OCI-LY7 (cell line): ENCODE measurements at regions not wholly inside any gene's neighbourhood (a gene's known extent, or its start where the extent isn't known, plus 50 kb on each side); places are given as distances from the start of the nearest gene placed in this dataset.

Source experiments
- BruUV-seq: library from RNA; stranded (reverse); fragments of 400-500 nt; replicated peaks from 2 replicates; lab custom pipeline; 2021; lab: Mats Ljungman, UMichigan
- CTCF ChIA-PET: fragments of 300-600 bp; sonication (Branson Sonifier 250); formaldehyde crosslinking; loops from one replicate; lab custom pipeline; 2022; ENCODE audit warnings: antibody characterized with exemption; ENCODE audit not compliant: unreplicated experiment; lab: Charles Lee
- POLR2A ChIA-PET: fragments of 300-600 bp; sonication (Branson Sonifier 250); formaldehyde crosslinking; loops from one replicate; lab custom pipeline; 2022; ENCODE audit warnings: antibody characterized with exemption; lab: Charles Lee
- DNase-seq: peaks from one replicate; pipeline ENCODE4 v3.0.0-alpha.2; 2015; ENCODE audit warnings: low spot score
- H2AFZ ChIP-seq: fragments of 200-600 bp; sonication (generic), shearing (Covaris generic); 2 replicates; pipeline ENCODE4 v1.6.1; 2014; ENCODE audit warnings: mild to moderate bottlenecking, antibody characterized with exemption, low read length, moderate library complexity
- H3K27ac ChIP-seq: fragments of 200-600 bp; sonication (generic); 2 replicates; pipeline ENCODE4 v1.5.1; 2014; ENCODE audit warnings: mixed run types, low read depth, mild to moderate bottlenecking, moderate library complexity, low read length, inconsistent platforms; ENCODE audit not compliant: poor library complexity, severe bottlenecking
- H3K36me3 ChIP-seq: fragments of 200-600 bp; sonication (generic); 2 replicates; pipeline ENCODE4 v1.6.1; 2014; ENCODE audit warnings: mild to moderate bottlenecking, antibody characterized with exemption, low read length, moderate library complexity, mixed read lengths; ENCODE audit not compliant: insufficient read depth
- H3K4me1 ChIP-seq: fragments of 200-600 bp; sonication (generic); 2 replicates; pipeline ENCODE4 v1.5.1; 2014; ENCODE audit warnings: mild to moderate bottlenecking, low read length; ENCODE audit not compliant: insufficient read depth, poor library complexity, severe bottlenecking
- H3K4me2 ChIP-seq: fragments of 200-600 bp; sonication (generic); 2 replicates; pipeline ENCODE4 v1.6.1; 2014; ENCODE audit warnings: mild to moderate bottlenecking, low read length
- H3K4me3 ChIP-seq: fragments of 200-600 bp; sonication (generic); 2 replicates; pipeline ENCODE4 v1.5.1; 2014; ENCODE audit warnings: mild to moderate bottlenecking, low read depth, low read length; ENCODE audit not compliant: poor library complexity, severe bottlenecking
- H3K79me2 ChIP-seq: fragments of 200-600 bp; sonication (generic); 2 replicates; pipeline ENCODE4 v1.6.1; 2016; ENCODE audit warnings: low read depth, mild to moderate bottlenecking, low read length, moderate library complexity, mixed read lengths; ENCODE audit not compliant: insufficient read depth
- H3K9me2 ChIP-seq: fragments of 200-600 bp; sonication (generic); 2 replicates; pipeline ENCODE4 v1.6.1; 2016; ENCODE audit warnings: mild to moderate bottlenecking, low read length, mixed read lengths; ENCODE audit not compliant: insufficient read depth
- H3K9me3 ChIP-seq: fragments of 200-600 bp; sonication (generic); 2 replicates; pipeline ENCODE4 v1.6.1; 2014; ENCODE audit warnings: mild to moderate bottlenecking, mixed run types, low read length, mixed read lengths
- H4K20me1 ChIP-seq: fragments of 200-600 bp; sonication (generic); 2 replicates; pipeline ENCODE4 v1.6.1; 2014; ENCODE audit warnings: mild to moderate bottlenecking, antibody characterized with exemption, low read length, moderate library complexity, mixed read lengths; ENCODE audit not compliant: insufficient read depth
- EZH2phosphoT487 ChIP-seq: fragments of 200-600 bp; sonication (generic); IDR thresholded peaks from 2 replicates; pipeline ENCODE4 v1.6.1; 2018; ENCODE audit warnings: low read depth, borderline replicate concordance, mild to moderate bottlenecking, mixed run types, antibody characterized with exemption, low read length, moderate library complexity, mixed read lengths
- intact Hi-C: fragments of 100-400 bp; cut with micrococcal nuclease; formaldehyde crosslinking; loops from one replicate; pipeline ENCODE4 v1.10.0; 2022; ENCODE audit not compliant: unreplicated experiment
- TF ChIP-seq, protein P1 (sequence below): fragments of 200-600 bp; sonication (generic); conservative IDR thresholded peaks from 2 replicates; pipeline ENCODE4 v1.5.1; 2014; ENCODE audit warnings: mild to moderate bottlenecking, antibody characterized with exemption, low read length, moderate library complexity, mixed read lengths

DNA sequence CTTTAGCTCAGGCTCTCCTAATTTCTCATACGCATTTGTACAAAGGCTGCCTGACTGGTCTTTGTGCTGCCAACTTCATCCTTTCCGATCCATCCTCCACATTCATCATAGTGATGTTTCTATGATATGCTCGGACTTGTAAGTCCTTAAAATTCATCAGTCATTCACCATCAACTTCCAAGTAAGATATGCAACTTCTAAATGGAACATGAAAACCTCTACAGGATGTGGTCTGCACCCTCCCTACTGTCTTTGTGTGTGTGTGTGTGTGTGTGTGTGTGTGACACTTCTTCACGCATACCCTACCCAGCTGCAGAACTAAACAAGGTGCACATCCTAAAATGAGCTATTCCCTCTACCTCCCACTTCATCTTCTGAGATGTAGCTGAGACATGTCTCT is 397.9 kb upstream of the NR5A2 start:
- H3K4me1 ChIP-seq = no peaks in the 10 kb centered on the region
- no peaks in the 10 kb centered on the region for H3K9me3 ChIP-seq
- BruUV-seq = no TSS peak
- POLR2A ChIA-PET = no interaction called here
- H4K20me1 ChIP-seq = no peaks in the 10 kb centered on the region
- CTCF ChIA-PET = interaction anchor here (0.7 to 0.8 kb wide), 2 partner anchors 61 to 611 kb away, joined by 3 read pairs; no protein-coding TSS in a partner anchor
- no peaks in the 10 kb centered on the region for H3K9me2 ChIP-seq
- DNase-seq = no peak
- no peak overlapping the region for H3K4me2 ChIP-seq
- H3K36me3 ChIP-seq = no peaks in the 10 kb centered on the region
- no peak for TF ChIP-seq EZH2phosphoT487
- TF ChIP-seq, protein P1, sequence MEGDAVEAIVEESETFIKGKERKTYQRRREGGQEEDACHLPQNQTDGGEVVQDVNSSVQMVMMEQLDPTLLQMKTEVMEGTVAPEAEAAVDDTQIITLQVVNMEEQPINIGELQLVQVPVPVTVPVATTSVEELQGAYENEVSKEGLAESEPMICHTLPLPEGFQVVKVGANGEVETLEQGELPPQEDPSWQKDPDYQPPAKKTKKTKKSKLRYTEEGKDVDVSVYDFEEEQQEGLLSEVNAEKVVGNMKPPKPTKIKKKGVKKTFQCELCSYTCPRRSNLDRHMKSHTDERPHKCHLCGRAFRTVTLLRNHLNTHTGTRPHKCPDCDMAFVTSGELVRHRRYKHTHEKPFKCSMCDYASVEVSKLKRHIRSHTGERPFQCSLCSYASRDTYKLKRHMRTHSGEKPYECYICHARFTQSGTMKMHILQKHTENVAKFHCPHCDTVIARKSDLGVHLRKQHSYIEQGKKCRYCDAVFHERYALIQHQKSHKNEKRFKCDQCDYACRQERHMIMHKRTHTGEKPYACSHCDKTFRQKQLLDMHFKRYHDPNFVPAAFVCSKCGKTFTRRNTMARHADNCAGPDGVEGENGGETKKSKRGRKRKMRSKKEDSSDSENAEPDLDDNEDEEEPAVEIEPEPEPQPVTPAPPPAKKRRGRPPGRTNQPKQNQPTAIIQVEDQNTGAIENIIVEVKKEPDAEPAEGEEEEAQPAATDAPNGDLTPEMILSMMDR = no peak
- H3K27ac ChIP-seq = no peak overlapping the region
- intact Hi-C loops = no loop called here
- no peaks in the 10 kb centered on the region for H3K79me2 ChIP-seq
- H3K4me3 ChIP-seq = no peak overlapping the region
- H2AFZ ChIP-seq = no peak overlapping the region

DNA sequence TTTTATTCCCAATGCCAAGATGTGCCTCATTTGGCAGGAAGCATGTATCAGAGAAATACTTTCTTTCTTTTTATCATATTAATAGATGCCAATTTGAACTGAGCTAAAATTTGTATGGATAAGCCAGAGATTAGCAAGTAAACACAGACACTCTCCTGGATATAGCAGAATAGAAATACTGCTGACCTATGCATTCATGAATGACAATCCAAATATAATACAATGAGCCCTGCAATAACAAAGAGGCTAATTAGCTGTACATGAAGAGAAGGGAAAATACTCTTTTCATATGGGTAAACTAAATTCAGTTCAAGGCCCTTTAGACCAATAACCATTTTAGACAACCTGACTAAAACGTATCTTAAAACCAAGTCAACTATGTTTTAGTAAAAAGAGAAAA is 388.1 kb upstream of the NR5A2 start:
- H2AFZ ChIP-seq = no peak overlapping the region
- no peak overlapping the region for H3K4me2 ChIP-seq
- TF ChIP-seq, protein P1 = no peak
- no peak for TF ChIP-seq EZH2phosphoT487
- no peak for DNase-seq
- CTCF ChIA-PET = no interaction called here
- H3K9me2 ChIP-seq = no peaks in the 10 kb centered on the region
- H3K79me2 ChIP-seq = no peaks in the 10 kb centered on the region
- POLR2A ChIA-PET = interaction anchor here (0.7 kb wide), 1 partner anchor 125 kb away, joined by 3 read pairs; no protein-coding TSS in a partner anchor
- no peaks in the 10 kb centered on the region for H3K9me3 ChIP-seq
- no peak overlapping the region for H3K27ac ChIP-seq
- no peaks in the 10 kb centered on the region for H3K36me3 ChIP-seq
- intact Hi-C loops = no loop called here
- H3K4me3 ChIP-seq = no peak overlapping the region
- H4K20me1 ChIP-seq = no peaks in the 10 kb centered on the region
- BruUV-seq = no TSS peak
- no peaks in the 10 kb centered on the region for H3K4me1 ChIP-seq

DNA sequence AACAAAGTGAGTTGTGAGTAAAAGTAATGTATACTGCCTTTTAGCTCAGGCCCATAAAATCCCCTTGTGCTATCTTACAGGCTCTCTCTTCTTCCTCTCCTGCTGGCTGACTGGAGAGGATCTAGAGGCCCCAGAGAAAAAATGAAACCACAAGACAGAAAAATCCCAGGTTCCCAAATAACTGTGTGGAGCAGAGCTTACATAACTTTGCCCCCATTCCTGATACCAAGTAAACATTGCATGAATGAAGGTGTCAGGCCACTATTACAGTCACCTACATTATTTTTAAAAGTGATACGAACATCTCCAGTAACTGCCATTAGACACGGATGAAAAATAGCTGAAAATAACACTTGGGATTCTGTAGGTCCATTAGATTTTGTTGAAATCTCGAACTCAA is 386.0 kb upstream of the NR5A2 start:
- ChIA-PET CTCF (no interaction called here), POLR2A (no interaction called here)
- Histone ChIP-seq H3K27ac (no peak overlapping the region), H3K4me2 (no peak overlapping the region), H3K4me1 (no peaks in the 10 kb centered on the region), H3K9me2 (no peaks in the 10 kb centered on the region), H3K9me3 (no peaks in the 10 kb centered on the region), H3K4me3 (no peak overlapping the region), H2AFZ (no peak overlapping the region), H4K20me1 (no peaks in the 10 kb centered on the region), H3K36me3 (no peaks in the 10 kb centered on the region), H3K79me2 (no peaks in the 10 kb centered on the region)
- TF ChIP-seq EZH2phosphoT487 = no peak
- TF ChIP-seq, protein P1 = no peak
- no TSS peak for BruUV-seq
- no peak for DNase-seq
- intact Hi-C loops = no loop called here
